DOHH2 (cell line): ENCODE measurements at regions not wholly inside any gene's neighbourhood (a gene's known extent, or its start where the extent isn't known, plus 50 kb on each side); places are given as distances from the start of the nearest gene placed in this dataset.

Experiments
- H3F3A ChIP-seq: fragments of 200-600 bp; sonication (generic), shearing (Covaris generic); 2 replicates; pipeline ENCODE4 v1.6.0; 2016; ENCODE audit warnings: antibody characterized with exemption, mild to moderate bottlenecking; ENCODE audit not compliant: control insufficient read depth, insufficient read depth
- H3K27ac ChIP-seq: fragments of 200-600 bp; sonication (generic); 2 replicates; pipeline ENCODE4 v1.5.1; 2014; ENCODE audit warnings: low read depth, mild to moderate bottlenecking, low read length, moderate library complexity
- H3K27me3 ChIP-seq: fragments of 200-600 bp; sonication (generic); 2 replicates; pipeline ENCODE4 v1.6.1; 2014; ENCODE audit warnings: mild to moderate bottlenecking, low read length, mixed read lengths; ENCODE audit not compliant: control insufficient read depth
- H3K36me3 ChIP-seq: fragments of 200-600 bp; sonication (generic); 2 replicates; pipeline ENCODE4 v1.6.1; 2014; ENCODE audit warnings: mild to moderate bottlenecking, low read length, moderate library complexity, mixed read lengths; ENCODE audit not compliant: control insufficient read depth
- H3K4me1 ChIP-seq: fragments of 200-600 bp; sonication (generic); 2 replicates; pipeline ENCODE4 v1.6.1; 2014; ENCODE audit warnings: mild to moderate bottlenecking, low read length, mixed read lengths; ENCODE audit not compliant: control insufficient read depth
- H3K4me2 ChIP-seq: fragments of 200-600 bp; sonication (generic); 2 replicates; pipeline ENCODE4 v1.6.0; 2014; ENCODE audit warnings: mild to moderate bottlenecking, low read length, moderate library complexity
- H3K4me3 ChIP-seq: fragments of 200-600 bp; sonication (generic); 2 replicates; pipeline ENCODE4 v1.5.1; 2014; ENCODE audit warnings: mild to moderate bottlenecking, low read length, mixed read lengths
- H3K79me2 ChIP-seq: fragments of 200-600 bp; sonication (generic); 2 replicates; pipeline ENCODE4 v1.6.1; 2014; ENCODE audit warnings: mild to moderate bottlenecking, low read length, mixed read lengths; ENCODE audit not compliant: control insufficient read depth
- H3K9me2 ChIP-seq: fragments of 200-600 bp; sonication (generic); replicated peaks from 2 replicates; pipeline ENCODE4 v1.6.1; 2014; ENCODE audit warnings: mild to moderate bottlenecking, low read length, mixed read lengths; ENCODE audit not compliant: control insufficient read depth
- H3K9me3 ChIP-seq: fragments of 200-600 bp; sonication (generic); 2 replicates; pipeline ENCODE4 v1.6.1; 2014; ENCODE audit warnings: antibody characterized with exemption, low read length, mixed read lengths; ENCODE audit not compliant: control insufficient read depth, insufficient read depth
- H4K20me1 ChIP-seq: fragments of 200-600 bp; sonication (generic); 2 replicates; pipeline ENCODE4 v1.6.0; 2014; ENCODE audit warnings: low read depth, mild to moderate bottlenecking, antibody characterized with exemption, low read length, moderate library complexity; ENCODE audit not compliant: control insufficient read depth, insufficient read depth
- CTCF ChIP-seq: fragments of 200-600 bp; sonication (generic); IDR thresholded peaks from one replicate; pipeline ENCODE4 v1.5.1; 2014; ENCODE audit warnings: antibody characterized with exemption, mild to moderate bottlenecking, low read depth, low read length; ENCODE audit not compliant: poor library complexity, severe bottlenecking
- EZH2phosphoT487 ChIP-seq: fragments of 200-600 bp; sonication (generic); IDR thresholded peaks from 2 replicates; pipeline ENCODE4 v1.6.1; 2017; ENCODE audit warnings: borderline replicate concordance, mild to moderate bottlenecking, antibody characterized with exemption, low read length, moderate library complexity, mixed read lengths

GRCh38 chr3:65098400-65098799 lies 410.6 kb upstream of the ADAMTS9 start:
- no peaks in the 10 kb centered on the region for H3K79me2 ChIP-seq
- H4K20me1 ChIP-seq: no peaks in the 10 kb centered on the region
- no peaks in the 10 kb centered on the region for H3K27me3 ChIP-seq
- no peaks in the 10 kb centered on the region for H3K36me3 ChIP-seq
- no peak overlapping the region for H3K4me3 ChIP-seq
- TF ChIP-seq CTCF (no peak), EZH2phosphoT487 (no peak)
- H3K4me1 ChIP-seq: no peaks in the 10 kb centered on the region
- H3F3A ChIP-seq: no peaks in the 10 kb centered on the region
- no peaks in the 10 kb centered on the region for H3K9me3 ChIP-seq
- H3K4me2 ChIP-seq: no peak overlapping the region
- H3K9me2 ChIP-seq: no peaks in the 10 kb centered on the region
- H3K27ac ChIP-seq: no peak overlapping the region

- H3K27ac ChIP-seq: no peak overlapping the region
- H3K36me3 ChIP-seq: no peaks in the 10 kb centered on the region
- H3K9me3 ChIP-seq: no peaks in the 10 kb centered on the region; the same call in 1 of the 2 replicates
- H3K9me2 ChIP-seq: no peaks in the 10 kb centered on the region
- no peaks in the 10 kb centered on the region for H3K27me3 ChIP-seq
- no peaks in the 10 kb centered on the region for H3K4me1 ChIP-seq
- no peaks in the 10 kb centered on the region for H4K20me1 ChIP-seq
- H3K4me3 ChIP-seq: no peak overlapping the region
- H3K4me2 ChIP-seq: no peak overlapping the region
- no peaks in the 10 kb centered on the region for H3F3A ChIP-seq
- TF ChIP-seq CTCF: no peak
- no peak for TF ChIP-seq EZH2phosphoT487
- no peaks in the 10 kb centered on the region for H3K79me2 ChIP-seq
These were observed 408.4 kb upstream of the ADAMTS9 start for GRCh38 chr3:65096110-65096745.

- H3F3A ChIP-seq: no peaks in the 10 kb centered on the region
- no peak overlapping the region for H3K4me2 ChIP-seq
These were observed 406.9 kb upstream of the ADAMTS9 start for GRCh38 chr3:65094723-65095122.

More at GRCh38 chr3:65094723-65095122, 406.9 kb upstream of the ADAMTS9 start:
- H3K27ac ChIP-seq: no peak overlapping the region
- no peaks in the 10 kb centered on the region for H4K20me1 ChIP-seq
- TF ChIP-seq EZH2phosphoT487: no peak
- TF ChIP-seq CTCF: no peak
- no peaks in the 10 kb centered on the region for H3K27me3 ChIP-seq
- H3K4me3 ChIP-seq: no peak overlapping the region
- H3K36me3 ChIP-seq: no peaks in the 10 kb centered on the region
- no peaks in the 10 kb centered on the region; the same call in 1 of the 2 replicates for H3K9me3 ChIP-seq
- H3K9me2 ChIP-seq: no peaks in the 10 kb centered on the region
- H3K4me1 ChIP-seq: no peaks in the 10 kb centered on the region
- H3K79me2 ChIP-seq: no peaks in the 10 kb centered on the region
